ENCODE measurements at regions not wholly inside any gene's neighbourhood (a gene's known extent, or its start where the extent isn't known, plus 50 kb on each side); places are given as distances from the start of the nearest gene placed in this dataset.

GRCh38 chr6:22664968-22665367, 95.6 kb downstream of the HDGFL1 start:
- no peak for TF ChIP-seq ZNF747 (tag by site-specific recombination; IDR thresholded peaks at IDR 0.05)
- no peak for TF ChIP-seq BCL11B (tag by site-specific recombination; IDR thresholded peaks at IDR 0.05; ENCODE audit: low read depth)
- TF ChIP-seq ZNF768 (tag by site-specific recombination; IDR thresholded peaks at IDR 0.05), result no peak
